ENCODE measurements at regions not wholly inside any gene's neighbourhood (a gene's known extent, or its start where the extent isn't known, plus 50 kb on each side); places are given as distances from the start of the nearest gene placed in this dataset.

- Histone ChIP-seq H3K4me1 (ENCODE audit: insufficient read depth, low read length) (no peaks in the 10 kb centered on the region), H3K27ac (ENCODE audit: low read length) (no peak overlapping the region), H3K4me3 (ENCODE audit: low read depth in 1 of 2, low read length in 2 of 2) (no peak overlapping the region), H3K9me3 (ENCODE audit: insufficient read depth, low read length, severe bottlenecking) (no peaks in the 10 kb centered on the region), H3K36me3 (ENCODE audit: insufficient read depth, low read length) (no peaks in the 10 kb centered on the region), H3K4me2 (ENCODE audit: insufficient read depth, low read length) (no peak overlapping the region), H2AFZ (ENCODE audit: low read depth, low read length) (no peak overlapping the region), H3K79me2 (ENCODE audit: insufficient read depth, low read length) (no peaks in the 10 kb centered on the region), H3K27me3 (ENCODE audit: insufficient read depth, low read length, poor library complexity) (no peaks in the 10 kb centered on the region), H4K20me1 (ENCODE audit: insufficient read depth, low read length) (no peaks in the 10 kb centered on the region), H3K9ac (ENCODE audit: low read depth, low read length) (no peak overlapping the region)
- TF ChIP-seq CTCF (IDR thresholded peaks at IDR 0.05; ENCODE audit: borderline replicate concordance, extremely low read depth, low read length, poor library complexity, severe bottlenecking) = no peak
- no peak for TF ChIP-seq EZH2 (IDR thresholded peaks at IDR 0.05; ENCODE audit: borderline replicate concordance, low read depth, low read length, severe bottlenecking)
- DNase-seq (no peak), ATAC-seq (ENCODE audit: insufficient read depth, low read depth) (no peak)
Measured at GRCh38 chr3:94607778-94608177, 544.9 kb downstream of the NSUN3 start.

- H3K79me2 ChIP-seq (ENCODE audit: insufficient read depth, low read length) = no peaks in the 10 kb centered on the region
- H3K4me3 ChIP-seq (ENCODE audit: low read depth in 1 of 2, low read length in 2 of 2) = no peak overlapping the region
- no peak overlapping the region for H3K27ac ChIP-seq (ENCODE audit: low read length)
- H3K4me1 ChIP-seq (ENCODE audit: insufficient read depth, low read length) = no peaks in the 10 kb centered on the region
- no peak overlapping the region for H3K4me2 ChIP-seq (ENCODE audit: insufficient read depth, low read length)
- H4K20me1 ChIP-seq (ENCODE audit: insufficient read depth, low read length) = no peaks in the 10 kb centered on the region
- H3K9me3 ChIP-seq (ENCODE audit: insufficient read depth, low read length, severe bottlenecking) = no peaks in the 10 kb centered on the region
- TF ChIP-seq CTCF (IDR thresholded peaks at IDR 0.05; ENCODE audit: borderline replicate concordance, extremely low read depth, low read length, poor library complexity, severe bottlenecking) = no peak
- no peak for TF ChIP-seq EZH2 (IDR thresholded peaks at IDR 0.05; ENCODE audit: borderline replicate concordance, low read depth, low read length, severe bottlenecking)
- ATAC-seq (ENCODE audit: insufficient read depth, low read depth) (no peak), DNase-seq (no peak)
- no peak overlapping the region for H2AFZ ChIP-seq (ENCODE audit: low read depth, low read length)
- H3K9ac ChIP-seq (ENCODE audit: low read depth, low read length) = no peak overlapping the region
- no peaks in the 10 kb centered on the region for H3K36me3 ChIP-seq (ENCODE audit: insufficient read depth, low read length)
- no peaks in the 10 kb centered on the region for H3K27me3 ChIP-seq (ENCODE audit: insufficient read depth, low read length, poor library complexity)
Measured at GRCh38 chr3:94609908-94610307, 547.0 kb downstream of the NSUN3 start.

GRCh38 chr3:94611596-94611995, 548.7 kb downstream of the NSUN3 start:
- Histone ChIP-seq H3K27ac (ENCODE audit: low read length) (no peak overlapping the region), H3K9me3 (ENCODE audit: insufficient read depth, low read length, severe bottlenecking) (no peaks in the 10 kb centered on the region), H3K4me2 (ENCODE audit: insufficient read depth, low read length) (no peak overlapping the region), H3K36me3 (ENCODE audit: insufficient read depth, low read length) (no peaks in the 10 kb centered on the region), H3K79me2 (ENCODE audit: insufficient read depth, low read length) (no peaks in the 10 kb centered on the region), H4K20me1 (ENCODE audit: insufficient read depth, low read length) (no peaks in the 10 kb centered on the region), H2AFZ (ENCODE audit: low read depth, low read length) (no peak overlapping the region), H3K27me3 (ENCODE audit: insufficient read depth, low read length, poor library complexity) (no peaks in the 10 kb centered on the region), H3K4me1 (ENCODE audit: insufficient read depth, low read length) (no peaks in the 10 kb centered on the region), H3K4me3 (ENCODE audit: low read depth in 1 of 2, low read length in 2 of 2) (no peak overlapping the region), H3K9ac (ENCODE audit: low read depth, low read length) (no peak overlapping the region)
- ATAC-seq (ENCODE audit: insufficient read depth, low read depth) = no peak
- TF ChIP-seq EZH2 (IDR thresholded peaks at IDR 0.05; ENCODE audit: borderline replicate concordance, low read depth, low read length, severe bottlenecking) (no peak), CTCF (IDR thresholded peaks at IDR 0.05; ENCODE audit: borderline replicate concordance, extremely low read depth, low read length, poor library complexity, severe bottlenecking) (no peak)
- DNase-seq = no peak

GRCh38 chr3:94612631-94613030, 549.8 kb downstream of the NSUN3 start:
- Histone ChIP-seq H4K20me1 (ENCODE audit: insufficient read depth, low read length) (no peaks in the 10 kb centered on the region), H3K27me3 (ENCODE audit: insufficient read depth, low read length, poor library complexity) (no peaks in the 10 kb centered on the region), H3K4me2 (ENCODE audit: insufficient read depth, low read length) (no peak overlapping the region), H3K36me3 (ENCODE audit: insufficient read depth, low read length) (no peaks in the 10 kb centered on the region), H3K9ac (ENCODE audit: low read depth, low read length) (no peak overlapping the region), H3K4me1 (ENCODE audit: insufficient read depth, low read length) (no peaks in the 10 kb centered on the region), H3K9me3 (ENCODE audit: insufficient read depth, low read length, severe bottlenecking) (no peaks in the 10 kb centered on the region), H3K4me3 (ENCODE audit: low read depth in 1 of 2, low read length in 2 of 2) (no peak overlapping the region), H3K79me2 (ENCODE audit: insufficient read depth, low read length) (no peaks in the 10 kb centered on the region), H3K27ac (ENCODE audit: low read length) (no peak overlapping the region), H2AFZ (ENCODE audit: low read depth, low read length) (no peak overlapping the region)
- no peak for ATAC-seq (ENCODE audit: insufficient read depth, low read depth)
- DNase-seq = no peak
- TF ChIP-seq EZH2 (IDR thresholded peaks at IDR 0.05; ENCODE audit: borderline replicate concordance, low read depth, low read length, severe bottlenecking) (no peak), CTCF (IDR thresholded peaks at IDR 0.05; ENCODE audit: borderline replicate concordance, extremely low read depth, low read length, poor library complexity, severe bottlenecking) (no peak)

Data from DND-41 (cell line).